ENCODE measurements at regions not wholly inside any gene's neighbourhood (a gene's known extent, or its start where the extent isn't known, plus 50 kb on each side); places are given as distances from the start of the nearest gene placed in this dataset.

GRCh38 chr6:145241721-145242120 lies 493.6 kb downstream of the EPM2A start:
- CTCF ChIA-PET: no interaction called here
- no peaks in the 10 kb centered on the region for H3K36me3 ChIP-seq (replicated peaks in 1 of 2; ENCODE audit: control extremely low read depth in 1 of 2, control insufficient read depth in 1 of 2, extremely low read depth in 1 of 2, insufficient read depth in 2 of 2, low read length in 1 of 2)
- no peak overlapping the region for H3K4me2 ChIP-seq (replicated peaks; ENCODE audit: low read depth, low read length, poor library complexity, severe bottlenecking)
- H3K4me3 ChIP-seq (ENCODE audit: control extremely low read depth in 1 of 5, extremely low read depth in 1 of 5, insufficient read depth in 1 of 5, low read depth in 2 of 5, low read length in 4 of 5): no peak overlapping the region
- H4K20me1 ChIP-seq (ENCODE audit: control insufficient read depth, insufficient read depth, low read length, poor library complexity, severe bottlenecking): no peaks in the 10 kb centered on the region
- H3K27me3 ChIP-seq (replicated peaks in 1 of 4; ENCODE audit: control extremely low read depth in 1 of 4, control insufficient read depth in 3 of 4, insufficient read depth in 4 of 4, low read length in 3 of 4): no peaks in the 10 kb centered on the region
- no peak overlapping the region for H3K9ac ChIP-seq (ENCODE audit: low read length)
- TF ChIP-seq EZH2 (IDR thresholded peaks at IDR 0.05; ENCODE audit: borderline replicate concordance, insufficient read depth, low read depth, low read length, poor library complexity, severe bottlenecking): no peak
- TF ChIP-seq, protein P1, sequence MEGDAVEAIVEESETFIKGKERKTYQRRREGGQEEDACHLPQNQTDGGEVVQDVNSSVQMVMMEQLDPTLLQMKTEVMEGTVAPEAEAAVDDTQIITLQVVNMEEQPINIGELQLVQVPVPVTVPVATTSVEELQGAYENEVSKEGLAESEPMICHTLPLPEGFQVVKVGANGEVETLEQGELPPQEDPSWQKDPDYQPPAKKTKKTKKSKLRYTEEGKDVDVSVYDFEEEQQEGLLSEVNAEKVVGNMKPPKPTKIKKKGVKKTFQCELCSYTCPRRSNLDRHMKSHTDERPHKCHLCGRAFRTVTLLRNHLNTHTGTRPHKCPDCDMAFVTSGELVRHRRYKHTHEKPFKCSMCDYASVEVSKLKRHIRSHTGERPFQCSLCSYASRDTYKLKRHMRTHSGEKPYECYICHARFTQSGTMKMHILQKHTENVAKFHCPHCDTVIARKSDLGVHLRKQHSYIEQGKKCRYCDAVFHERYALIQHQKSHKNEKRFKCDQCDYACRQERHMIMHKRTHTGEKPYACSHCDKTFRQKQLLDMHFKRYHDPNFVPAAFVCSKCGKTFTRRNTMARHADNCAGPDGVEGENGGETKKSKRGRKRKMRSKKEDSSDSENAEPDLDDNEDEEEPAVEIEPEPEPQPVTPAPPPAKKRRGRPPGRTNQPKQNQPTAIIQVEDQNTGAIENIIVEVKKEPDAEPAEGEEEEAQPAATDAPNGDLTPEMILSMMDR (IDR thresholded peaks at IDR 0.05): no peak
- intact Hi-C loops (cut with micrococcal nuclease): no loop called here
- peaks cover 2% of the 10 kb centered on the region for H3K9me3 Mint-ChIP-seq (ENCODE audit: insufficient read depth)
- no peaks in the 10 kb centered on the region for H3K9me3 ChIP-seq (ENCODE audit: control extremely low read depth in 1 of 3, control insufficient read depth in 2 of 3, insufficient read depth in 1 of 3, low read length in 2 of 3)
- H3K79me2 ChIP-seq (ENCODE audit: control insufficient read depth, insufficient read depth, low read length): no peaks in the 10 kb centered on the region
- H3K27ac Mint-ChIP-seq: no peak overlapping the region
- H3K4me1 ChIP-seq (ENCODE audit: control insufficient read depth in 2 of 2, insufficient read depth in 2 of 2, low read length in 2 of 2): no peaks in the 10 kb centered on the region
- POLR2A ChIA-PET: no interaction called here
- no peaks in the 10 kb centered on the region for H3K4me1 Mint-ChIP-seq
- no peak overlapping the region for H3K27ac ChIP-seq (ENCODE audit: low read length in 2 of 2)
- WGBS (ENCODE audit: insufficient coverage): 40% methylated on average over 1 of the region's 3 CpGs
- H3K27me3 Mint-ChIP-seq: peaks cover 13% of the 10 kb centered on the region
- DNase-seq (no peak), ATAC-seq (ENCODE audit: low read depth) (no peak)
- no peak overlapping the region for H2AFZ ChIP-seq (ENCODE audit: insufficient read depth, low read depth, low read length, poor library complexity, severe bottlenecking)
- no peak overlapping the region for H3K4me3 Mint-ChIP-seq

- H4K20me1 ChIP-seq (ENCODE audit: control insufficient read depth, insufficient read depth, low read length, poor library complexity, severe bottlenecking): no peaks in the 10 kb centered on the region
- H3K4me2 ChIP-seq (replicated peaks; ENCODE audit: low read depth, low read length, poor library complexity, severe bottlenecking): no peak overlapping the region
- intact Hi-C loops (cut with micrococcal nuclease): no loop called here
- DNase-seq: no peak
- H3K27ac ChIP-seq (ENCODE audit: low read length in 2 of 2): no peak overlapping the region
- H3K27me3 ChIP-seq (replicated peaks in 1 of 4; ENCODE audit: control extremely low read depth in 1 of 4, control insufficient read depth in 3 of 4, insufficient read depth in 4 of 4, low read length in 3 of 4): no peaks in the 10 kb centered on the region
- H3K27me3 Mint-ChIP-seq: peaks cover 13% of the 10 kb centered on the region
- no peaks in the 10 kb centered on the region for H3K9me3 ChIP-seq (ENCODE audit: control extremely low read depth in 1 of 3, control insufficient read depth in 2 of 3, insufficient read depth in 1 of 3, low read length in 2 of 3)
- WGBS (ENCODE audit: insufficient coverage): no CpG with 5 or more reads among the region's 3 CpGs
- no peaks in the 10 kb centered on the region for H3K36me3 ChIP-seq (replicated peaks in 1 of 2; ENCODE audit: control extremely low read depth in 1 of 2, control insufficient read depth in 1 of 2, extremely low read depth in 1 of 2, insufficient read depth in 2 of 2, low read length in 1 of 2)
- H3K4me3 Mint-ChIP-seq: no peak overlapping the region
- no peak for TF ChIP-seq EZH2 (IDR thresholded peaks at IDR 0.05; ENCODE audit: borderline replicate concordance, insufficient read depth, low read depth, low read length, poor library complexity, severe bottlenecking)
- TF ChIP-seq, protein P1 (IDR thresholded peaks at IDR 0.05): no peak
- POLR2A ChIA-PET: no interaction called here
- H3K4me1 Mint-ChIP-seq: no peaks in the 10 kb centered on the region
- CTCF ChIA-PET: no interaction called here
- ATAC-seq (ENCODE audit: low read depth): no peak
- H3K4me3 ChIP-seq (ENCODE audit: control extremely low read depth in 1 of 5, extremely low read depth in 1 of 5, insufficient read depth in 1 of 5, low read depth in 2 of 5, low read length in 4 of 5): no peak overlapping the region
- H3K9me3 Mint-ChIP-seq (ENCODE audit: insufficient read depth): peaks cover 2% of the 10 kb centered on the region
- H3K27ac Mint-ChIP-seq: no peak overlapping the region
- H3K4me1 ChIP-seq (ENCODE audit: control insufficient read depth in 2 of 2, insufficient read depth in 2 of 2, low read length in 2 of 2): no peaks in the 10 kb centered on the region
- H3K79me2 ChIP-seq (ENCODE audit: control insufficient read depth, insufficient read depth, low read length): no peaks in the 10 kb centered on the region
- H2AFZ ChIP-seq (ENCODE audit: insufficient read depth, low read depth, low read length, poor library complexity, severe bottlenecking): no peak overlapping the region
- H3K9ac ChIP-seq (ENCODE audit: low read length): no peak overlapping the region
Observed at GRCh38 chr6:145244349-145245100, 490.8 kb downstream of the EPM2A start.
